ENCODE measurements at regions not wholly inside any gene's neighbourhood (a gene's known extent, or its start where the extent isn't known, plus 50 kb on each side); places are given as distances from the start of the nearest gene placed in this dataset.

DNA sequence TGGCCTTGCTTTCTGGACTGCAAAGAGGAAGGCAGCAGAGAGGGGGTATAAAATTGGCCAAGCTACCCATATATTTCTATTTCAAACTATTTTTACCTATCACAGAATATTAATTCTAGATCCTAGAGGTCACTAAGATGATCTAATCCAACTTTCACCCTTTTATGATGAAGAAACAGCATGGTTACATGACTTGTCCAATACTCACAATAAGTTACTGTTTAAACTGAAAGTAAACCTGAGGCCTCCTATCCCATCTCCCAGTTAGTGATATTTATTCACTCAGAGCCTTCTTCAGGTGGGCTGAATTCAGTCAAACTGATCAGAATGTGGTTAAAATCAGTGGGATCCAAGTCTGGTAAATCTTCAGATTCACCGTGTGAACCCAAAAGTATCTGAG, 1345.1 kb downstream of the XPNPEP1 start:
- Histone ChIP-seq H3K4me1 (no peaks in the 10 kb centered on the region), H3K27ac (no peak overlapping the region), H3K36me3 (no peaks in the 10 kb centered on the region), H3K9me3 (no peaks in the 10 kb centered on the region), H3K27me3 (no peaks in the 10 kb centered on the region), H3K4me3 (no peak overlapping the region)
- DNase-seq = no peak
- intact Hi-C loops (cut with DNase I; ENCODE audit: low total_unique reads) = no loop called here
- TF ChIP-seq CTCF (IDR thresholded peaks at IDR 0.05) (no peak), POLR2A (IDR thresholded peaks at IDR 0.05) (no peak)

DNA sequence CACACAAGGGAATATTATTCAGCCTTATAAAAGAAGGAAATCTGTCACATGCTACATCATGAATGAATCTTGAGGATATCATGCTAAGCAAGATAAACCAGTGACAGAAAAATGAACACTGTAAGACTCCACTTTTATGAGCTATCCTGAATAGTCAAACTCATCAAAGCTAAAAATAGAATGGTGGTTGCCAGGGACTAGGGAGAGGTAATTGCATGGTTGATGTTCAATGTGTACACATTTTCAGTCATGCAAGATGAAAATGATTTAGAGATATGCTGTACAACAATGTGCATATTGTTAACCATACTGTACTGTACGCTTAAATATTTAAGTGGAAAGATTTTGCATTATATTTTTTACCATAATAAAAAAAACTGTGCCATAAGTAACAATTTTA, 1349.1 kb downstream of the XPNPEP1 start:
- DNase-seq = no peak
- Histone ChIP-seq H3K4me1 (no peaks in the 10 kb centered on the region), H3K27me3 (no peaks in the 10 kb centered on the region), H3K4me3 (no peak overlapping the region), H3K36me3 (no peaks in the 10 kb centered on the region), H3K27ac (no peak overlapping the region), H3K9me3 (no peaks in the 10 kb centered on the region)
- TF ChIP-seq POLR2A (IDR thresholded peaks at IDR 0.05) = no peak
- TF ChIP-seq CTCF (IDR thresholded peaks at IDR 0.05) = no peak
- intact Hi-C loops (cut with DNase I; ENCODE audit: low total_unique reads) = no loop called here

- intact Hi-C loops (cut with DNase I; ENCODE audit: low total_unique reads) = no loop called here
- no peak overlapping the region for H3K27ac ChIP-seq
- H3K4me1 ChIP-seq = no peaks in the 10 kb centered on the region
- H3K4me3 ChIP-seq = no peak overlapping the region
- DNase-seq = no peak
- no peaks in the 10 kb centered on the region for H3K36me3 ChIP-seq
- TF ChIP-seq POLR2A (IDR thresholded peaks at IDR 0.05) = no peak
- TF ChIP-seq CTCF (IDR thresholded peaks at IDR 0.05) = no peak
- no peaks in the 10 kb centered on the region for H3K27me3 ChIP-seq
- no peaks in the 10 kb centered on the region for H3K9me3 ChIP-seq
Measured at GRCh38 chr10:108568824-108569223, 1354.5 kb downstream of the XPNPEP1 start.

- Histone ChIP-seq H3K9me3 (no peaks in the 10 kb centered on the region), H3K4me3 (no peak overlapping the region), H3K27me3 (no peaks in the 10 kb centered on the region), H3K36me3 (no peaks in the 10 kb centered on the region), H3K27ac (no peak overlapping the region), H3K4me1 (no peaks in the 10 kb centered on the region)
- intact Hi-C loops (cut with DNase I; ENCODE audit: low total_unique reads) = no loop called here
- no peak for DNase-seq
- TF ChIP-seq POLR2A (IDR thresholded peaks at IDR 0.05) (no peak), CTCF (IDR thresholded peaks at IDR 0.05) (no peak)
Measured at GRCh38 chr10:108567899-108568752, 1355.2 kb downstream of the XPNPEP1 start.

DNA sequence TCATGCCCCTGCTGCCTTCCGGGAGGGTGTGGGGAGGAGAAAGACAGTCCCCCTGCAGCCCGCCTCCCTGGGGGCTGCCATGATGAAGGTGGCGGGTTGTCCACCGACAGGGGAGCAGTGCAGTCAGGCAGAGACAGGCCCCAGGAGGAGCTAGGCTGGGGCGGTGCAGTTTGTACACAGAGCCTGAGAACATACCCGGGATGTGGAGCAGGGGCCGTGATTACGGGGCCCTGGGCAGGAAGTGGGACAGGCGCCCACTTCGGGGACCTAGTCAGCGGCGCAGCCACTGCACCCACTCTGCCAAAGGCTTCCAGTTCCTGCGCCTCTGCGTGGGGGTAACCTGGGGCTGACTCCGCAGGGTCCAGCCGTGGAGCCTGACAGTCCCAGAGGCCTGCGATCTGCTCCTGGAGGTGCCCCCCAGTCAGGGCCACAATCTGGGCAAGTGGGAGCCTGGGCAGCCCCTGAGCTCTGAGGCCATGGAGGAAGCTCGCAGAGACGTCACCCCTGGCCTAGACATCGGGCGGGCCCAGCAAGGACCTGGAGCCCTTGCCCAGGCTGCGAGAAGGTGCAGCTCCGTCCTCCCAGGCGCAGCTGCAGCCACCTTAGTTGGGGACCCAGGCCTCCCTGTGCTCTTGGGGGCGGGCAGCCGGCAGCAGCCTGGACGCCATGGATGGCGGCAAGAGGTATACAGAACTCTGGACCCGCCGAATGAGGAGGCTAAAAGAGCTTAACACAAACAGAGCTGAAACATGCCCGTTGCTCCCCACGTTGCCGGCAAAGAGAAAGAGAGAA, 1356.8 kb downstream of the XPNPEP1 start:
- Histone ChIP-seq H3K9me3 (no peaks in the 10 kb centered on the region), H3K27ac (no peak overlapping the region), H3K27me3 (no peaks in the 10 kb centered on the region), H3K4me3 (no peak overlapping the region), H3K36me3 (no peaks in the 10 kb centered on the region), H3K4me1 (no peaks in the 10 kb centered on the region)
- DNase-seq = no peak
- intact Hi-C loops (cut with DNase I; ENCODE audit: low total_unique reads) = no loop called here
- TF ChIP-seq CTCF (IDR thresholded peaks at IDR 0.05) (no peak), POLR2A (IDR thresholded peaks at IDR 0.05) (no peak)

Measured in uterus (tissue), 3 donors.